Right atrium auricular region (tissue), 2 donors: ENCODE measurements at regions not wholly inside any gene's neighbourhood (a gene's known extent, or its start where the extent isn't known, plus 50 kb on each side); places are given as distances from the start of the nearest gene placed in this dataset.

Experiments
- DNase-seq: peaks from one replicate; pipeline ENCODE4 v3.0.0-alpha.2; 2019; ENCODE audit warnings: low spot score
- H3K27ac ChIP-seq, 2 donors: fragments of 200-600 bp; sonication (generic); 1 replicate in 1 of 2; 2 replicates in 1 of 2; pipeline ENCODE4 v1.5.1; 2016 to 2019
- H3K27me3 ChIP-seq, 2 donors: fragments of 200-600 bp; sonication (generic); one replicate each; pipeline versions ENCODE4 v1.5.1 to v1.6.0; 2017 to 2019
- H3K36me3 ChIP-seq: fragments of 200-600 bp; sonication (generic); one replicate; pipeline ENCODE4 v1.5.1; 2016
- H3K4me1 ChIP-seq, 2 donors: fragments of 200-600 bp; sonication (generic); one replicate each; pipeline versions ENCODE4 v1.5.1 to v1.6.0; 2017 to 2019
- H3K4me3 ChIP-seq, 2 donors: fragments of 200-600 bp; sonication (generic); 1 replicate in 1 of 2; 2 replicates in 1 of 2; pipeline ENCODE4 v1.5.1; 2017 to 2019; ENCODE audit warnings: mild to moderate bottlenecking in 1 of 2, moderate library complexity in 1 of 2
- H3K9me3 ChIP-seq, 2 donors: fragments of 200-600 bp; sonication (generic); one replicate each; pipeline ENCODE4 v1.5.1; 2019
- TF ChIP-seq, protein P1 (sequence below), 2 donors: fragments of 200-600 bp; sonication (generic); IDR thresholded peaks; one replicate each; pipeline ENCODE4 v1.5.1; 2019; ENCODE audit warnings: antibody characterized with exemption in 2 of 2

DNA sequence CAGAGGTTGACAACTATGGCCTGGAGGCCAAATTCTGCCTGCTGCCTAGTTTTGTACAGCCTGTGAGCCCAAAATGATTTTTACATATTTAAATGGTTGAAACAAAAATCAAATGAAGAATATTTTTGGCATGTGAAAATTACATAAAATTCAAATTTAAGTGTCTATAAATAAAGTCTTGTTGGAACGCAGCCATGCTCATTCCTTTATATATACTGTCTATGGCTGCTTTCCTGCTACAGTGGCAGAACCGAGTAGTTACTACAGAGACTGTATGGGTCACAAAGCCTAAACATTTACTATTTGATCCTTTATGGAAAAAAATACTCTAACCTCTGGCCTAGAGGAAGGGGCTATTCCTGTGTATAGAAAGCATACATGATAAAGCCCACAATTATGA, 290.4 kb downstream of the GLUD2 start:
- Histone ChIP-seq H3K27ac (no peak overlapping the region), H3K36me3 (no peaks in the 10 kb centered on the region), H3K9me3 (no peaks in the 10 kb centered on the region), H3K4me3 (no peak overlapping the region), H3K4me1 (no peaks in the 10 kb centered on the region), H3K27me3 (no peaks in the 10 kb centered on the region)
- no peak for DNase-seq
- TF ChIP-seq, protein P1, sequence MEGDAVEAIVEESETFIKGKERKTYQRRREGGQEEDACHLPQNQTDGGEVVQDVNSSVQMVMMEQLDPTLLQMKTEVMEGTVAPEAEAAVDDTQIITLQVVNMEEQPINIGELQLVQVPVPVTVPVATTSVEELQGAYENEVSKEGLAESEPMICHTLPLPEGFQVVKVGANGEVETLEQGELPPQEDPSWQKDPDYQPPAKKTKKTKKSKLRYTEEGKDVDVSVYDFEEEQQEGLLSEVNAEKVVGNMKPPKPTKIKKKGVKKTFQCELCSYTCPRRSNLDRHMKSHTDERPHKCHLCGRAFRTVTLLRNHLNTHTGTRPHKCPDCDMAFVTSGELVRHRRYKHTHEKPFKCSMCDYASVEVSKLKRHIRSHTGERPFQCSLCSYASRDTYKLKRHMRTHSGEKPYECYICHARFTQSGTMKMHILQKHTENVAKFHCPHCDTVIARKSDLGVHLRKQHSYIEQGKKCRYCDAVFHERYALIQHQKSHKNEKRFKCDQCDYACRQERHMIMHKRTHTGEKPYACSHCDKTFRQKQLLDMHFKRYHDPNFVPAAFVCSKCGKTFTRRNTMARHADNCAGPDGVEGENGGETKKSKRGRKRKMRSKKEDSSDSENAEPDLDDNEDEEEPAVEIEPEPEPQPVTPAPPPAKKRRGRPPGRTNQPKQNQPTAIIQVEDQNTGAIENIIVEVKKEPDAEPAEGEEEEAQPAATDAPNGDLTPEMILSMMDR (IDR thresholded peaks at IDR 0.05) = no peak

- H3K27me3 ChIP-seq = no peaks in the 10 kb centered on the region
- H3K27ac ChIP-seq = no peak overlapping the region
- H3K4me3 ChIP-seq = no peak overlapping the region
- no peak for DNase-seq
- no peaks in the 10 kb centered on the region for H3K4me1 ChIP-seq
- no peaks in the 10 kb centered on the region for H3K36me3 ChIP-seq
- H3K9me3 ChIP-seq = peaks cover 0 to 10% of the 10 kb centered on the region in 2 donors
- TF ChIP-seq, protein P1 (IDR thresholded peaks at IDR 0.05) = no peak
These were observed 301.9 kb downstream of the GLUD2 start for GRCh38 chrX:121349263-121349662.

- H3K4me3 ChIP-seq = no peak overlapping the region
- TF ChIP-seq, protein P1 (IDR thresholded peaks at IDR 0.05) = no peak
- no peak for DNase-seq
- H3K9me3 ChIP-seq = peaks cover 0 to 3% of the 10 kb centered on the region in 2 donors
- no peaks in the 10 kb centered on the region for H3K27me3 ChIP-seq
- no peaks in the 10 kb centered on the region for H3K4me1 ChIP-seq
- H3K36me3 ChIP-seq = no peaks in the 10 kb centered on the region
- no peak overlapping the region for H3K27ac ChIP-seq
These were observed 308.9 kb downstream of the GLUD2 start for GRCh38 chrX:121356139-121356849.

DNA sequence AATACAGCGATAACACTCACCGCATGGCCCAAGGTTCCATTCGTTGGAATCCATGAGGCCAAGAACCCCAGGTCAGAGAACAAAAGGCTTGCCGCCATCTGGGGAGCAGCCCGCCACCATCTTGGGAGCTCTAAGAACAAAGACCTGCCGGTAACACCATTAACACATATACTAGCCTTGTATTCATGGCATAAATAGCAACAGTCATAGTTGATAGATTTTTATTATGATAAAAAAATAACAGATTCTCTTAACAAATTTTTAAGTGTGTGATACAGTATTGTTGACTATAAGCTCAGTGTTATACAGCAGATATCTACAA, 309.4 kb downstream of the GLUD2 start:
- Histone ChIP-seq H3K36me3 (no peaks in the 10 kb centered on the region), H3K4me3 (no peak overlapping the region), H3K27ac (no peak overlapping the region), H3K27me3 (no peaks in the 10 kb centered on the region), H3K4me1 (no peaks in the 10 kb centered on the region), H3K9me3 (no peaks in the 10 kb centered on the region)
- TF ChIP-seq, protein P1 (IDR thresholded peaks at IDR 0.05) = no peak
- DNase-seq = no peak

DNA sequence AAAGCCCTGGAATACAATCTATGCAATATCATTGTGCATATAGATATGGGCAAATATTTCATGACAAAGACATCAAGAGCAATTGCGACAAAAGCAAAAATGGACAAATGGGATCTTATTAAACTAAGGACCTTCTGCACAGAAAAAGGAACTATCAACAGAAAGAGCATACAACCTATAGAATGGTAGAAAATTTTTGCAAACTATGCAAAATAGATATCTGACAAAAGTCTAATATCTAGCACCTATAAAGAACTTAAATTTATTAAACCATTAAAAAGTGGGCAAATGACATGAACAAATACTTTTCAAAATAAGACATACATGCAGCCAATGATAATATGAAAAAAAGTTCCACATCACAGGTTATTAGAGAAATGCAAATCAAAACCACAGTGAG, 312.9 kb downstream of the GLUD2 start:
- Histone ChIP-seq H3K9me3 (no peaks in the 10 kb centered on the region), H3K4me3 (no peak overlapping the region), H3K4me1 (no peaks in the 10 kb centered on the region), H3K27ac (no peak overlapping the region), H3K36me3 (no peaks in the 10 kb centered on the region), H3K27me3 (no peaks in the 10 kb centered on the region)
- TF ChIP-seq, protein P1 (IDR thresholded peaks at IDR 0.05) = no peak
- DNase-seq = no peak

GRCh38 chrX:121365572-121366161, 318.3 kb downstream of the GLUD2 start:
- TF ChIP-seq, protein P1 (IDR thresholded peaks at IDR 0.05) = no peak
- Histone ChIP-seq H3K27me3 (no peaks in the 10 kb centered on the region), H3K4me3 (no peak overlapping the region), H3K9me3 (no peaks in the 10 kb centered on the region), H3K27ac (no peak overlapping the region), H3K4me1 (no peaks in the 10 kb centered on the region), H3K36me3 (no peaks in the 10 kb centered on the region)
- no peak for DNase-seq
